ENCODE measurements at regions not wholly inside any gene's neighbourhood (a gene's known extent, or its start where the extent isn't known, plus 50 kb on each side); places are given as distances from the start of the nearest gene placed in this dataset.

- DNase-seq (ENCODE audit: low read depth in 2 of 2) = no peak
- Histone ChIP-seq H3K9ac (ENCODE audit: insufficient read depth, low read length) (no peak overlapping the region), H3K27ac (ENCODE audit: insufficient read depth, low read length) (no peak overlapping the region), H3K36me3 (ENCODE audit: control insufficient read depth, insufficient read depth, low read length) (no peaks in the 10 kb centered on the region), H3K79me2 (ENCODE audit: control insufficient read depth, insufficient read depth, low read length) (no peaks in the 10 kb centered on the region), H3K9me3 (ENCODE audit: control insufficient read depth, insufficient read depth, low read depth, low read length) (no peaks in the 10 kb centered on the region), H2AFZ (ENCODE audit: low read length) (no peak overlapping the region), H4K20me1 (ENCODE audit: control insufficient read depth, extremely low read depth, insufficient read depth, low read length) (no peaks in the 10 kb centered on the region), H3K27me3 (ENCODE audit: control insufficient read depth, insufficient read depth, low read length) (no peaks in the 10 kb centered on the region), H3K4me3 (replicated peaks in 1 of 4; ENCODE audit: control extremely low read depth in 1 of 4, insufficient read depth in 1 of 4, low read depth in 3 of 4, low read length in 4 of 4) (no peak overlapping the region), H3K4me1 (ENCODE audit: control insufficient read depth, extremely low read depth, insufficient read depth, low read length) (no peaks in the 10 kb centered on the region), H3K4me2 (ENCODE audit: extremely low read depth, insufficient read depth, low read length) (no peak overlapping the region)
- no peak for TF ChIP-seq CTCF (conservative IDR thresholded peaks at IDR 0.05 in 1 of 2, IDR thresholded peaks at IDR 0.05 in 1 of 2; ENCODE audit: low read depth in 1 of 2, low read length in 2 of 2)
- no peak for TF ChIP-seq EZH2 (IDR thresholded peaks at IDR 0.05; ENCODE audit: low read length, missing control alignments)
Observed at GRCh38 chr16:65825191-65825856, 541.2 kb upstream of the CDH5 start.

- Histone ChIP-seq H3K4me3 (replicated peaks in 1 of 4; ENCODE audit: control extremely low read depth in 1 of 4, insufficient read depth in 1 of 4, low read depth in 3 of 4, low read length in 4 of 4) (no peak overlapping the region), H4K20me1 (ENCODE audit: control insufficient read depth, extremely low read depth, insufficient read depth, low read length) (no peaks in the 10 kb centered on the region), H3K4me2 (ENCODE audit: extremely low read depth, insufficient read depth, low read length) (no peak overlapping the region), H3K27ac (ENCODE audit: insufficient read depth, low read length) (no peak overlapping the region), H3K79me2 (ENCODE audit: control insufficient read depth, insufficient read depth, low read length) (no peaks in the 10 kb centered on the region), H3K27me3 (ENCODE audit: control insufficient read depth, insufficient read depth, low read length) (no peaks in the 10 kb centered on the region), H3K4me1 (ENCODE audit: control insufficient read depth, extremely low read depth, insufficient read depth, low read length) (no peaks in the 10 kb centered on the region), H3K9ac (ENCODE audit: insufficient read depth, low read length) (no peak overlapping the region), H3K9me3 (ENCODE audit: control insufficient read depth, insufficient read depth, low read depth, low read length) (no peaks in the 10 kb centered on the region), H3K36me3 (ENCODE audit: control insufficient read depth, insufficient read depth, low read length) (no peaks in the 10 kb centered on the region), H2AFZ (ENCODE audit: low read length) (no peak overlapping the region)
- DNase-seq (ENCODE audit: low read depth in 2 of 2) = no peak
- TF ChIP-seq CTCF (conservative IDR thresholded peaks at IDR 0.05 in 1 of 2, IDR thresholded peaks at IDR 0.05 in 1 of 2; ENCODE audit: low read depth in 1 of 2, low read length in 2 of 2) (no peak), EZH2 (IDR thresholded peaks at IDR 0.05; ENCODE audit: low read length, missing control alignments) (no peak)
Observed at GRCh38 chr16:65822148-65822547, 544.3 kb upstream of the CDH5 start.

GRCh38 chr16:65819136-65819898 is 547.2 kb upstream of the CDH5 start:
- no peaks in the 10 kb centered on the region for H3K79me2 ChIP-seq (ENCODE audit: control insufficient read depth, insufficient read depth, low read length)
- no peaks in the 10 kb centered on the region for H4K20me1 ChIP-seq (ENCODE audit: control insufficient read depth, extremely low read depth, insufficient read depth, low read length)
- TF ChIP-seq EZH2 (IDR thresholded peaks at IDR 0.05; ENCODE audit: low read length, missing control alignments) (no peak), CTCF (conservative IDR thresholded peaks at IDR 0.05 in 1 of 2, IDR thresholded peaks at IDR 0.05 in 1 of 2; ENCODE audit: low read depth in 1 of 2, low read length in 2 of 2) (no peak)
- H3K36me3 ChIP-seq (ENCODE audit: control insufficient read depth, insufficient read depth, low read length) = no peaks in the 10 kb centered on the region
- H3K9me3 ChIP-seq (ENCODE audit: control insufficient read depth, insufficient read depth, low read depth, low read length) = no peaks in the 10 kb centered on the region
- no peak overlapping the region for H3K27ac ChIP-seq (ENCODE audit: insufficient read depth, low read length)
- no peak overlapping the region for H3K4me3 ChIP-seq (replicated peaks in 1 of 4; ENCODE audit: control extremely low read depth in 1 of 4, insufficient read depth in 1 of 4, low read depth in 3 of 4, low read length in 4 of 4)
- no peaks in the 10 kb centered on the region for H3K27me3 ChIP-seq (ENCODE audit: control insufficient read depth, insufficient read depth, low read length)
- no peak overlapping the region for H3K9ac ChIP-seq (ENCODE audit: insufficient read depth, low read length)
- DNase-seq (ENCODE audit: low read depth in 2 of 2) = no peak
- no peaks in the 10 kb centered on the region for H3K4me1 ChIP-seq (ENCODE audit: control insufficient read depth, extremely low read depth, insufficient read depth, low read length)
- H3K4me2 ChIP-seq (ENCODE audit: extremely low read depth, insufficient read depth, low read length) = no peak overlapping the region
- H2AFZ ChIP-seq (ENCODE audit: low read length) = no peak overlapping the region
